Fibroblast of villous mesenchyme (primary cell): ENCODE measurements at regions not wholly inside any gene's neighbourhood (a gene's known extent, or its start where the extent isn't known, plus 50 kb on each side); places are given as distances from the start of the nearest gene placed in this dataset.
A peak's percentile ranks its signal among the peaks of the same experiment; 100 is the strongest.

Experiments used
- DNase-seq: peaks from one replicate; pipeline ENCODE4 v3.0.0-alpha.2; 2010; ENCODE audit warnings: low read depth
- H3K4me3 ChIP-seq: 2 replicates; pipeline ENCODE4 v1.5.1; 2011; ENCODE audit warnings: low read depth, mild to moderate bottlenecking, low read length
- CTCF ChIP-seq: IDR thresholded peaks from 2 replicates; pipeline ENCODE4 v1.5.1; 2012; ENCODE audit warnings: low read depth, mild to moderate bottlenecking, low read length; ENCODE audit not compliant: insufficient read depth

DNA sequence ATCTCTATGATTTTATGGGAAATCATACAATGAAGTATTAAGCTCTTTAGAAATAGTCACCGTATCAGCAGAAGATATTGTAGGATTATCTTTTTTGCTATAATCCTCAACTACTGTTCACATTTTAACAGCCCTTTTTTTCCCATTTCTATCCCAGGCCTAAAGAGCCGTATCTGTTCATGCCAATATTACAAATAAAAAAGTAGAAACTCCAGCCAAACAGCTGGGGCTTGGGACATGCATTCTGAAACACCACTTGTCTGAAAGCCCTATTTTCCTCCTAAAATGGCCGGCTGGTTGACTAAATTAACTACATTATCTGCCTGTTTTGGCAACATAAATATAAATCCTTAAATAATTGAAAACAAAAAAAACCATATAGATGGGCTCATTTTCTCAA is 477.8 kb downstream of the CDH2 start:
- no peak for TF ChIP-seq CTCF

GRCh38 chr18:27696148-27696547 is 480.8 kb downstream of the CDH2 start:
- DNase-seq, result no peak
- TF ChIP-seq CTCF, result no peak
- H3K4me3 ChIP-seq, result no peak overlapping the region

More for the DNA sequence above, 477.8 kb downstream of the CDH2 start:
- H3K4me3 ChIP-seq, result no peak overlapping the region
- DNase-seq, result no peak

GRCh38 chr18:27695503-27695902 is 481.4 kb downstream of the CDH2 start:
- no peak overlapping the region for H3K4me3 ChIP-seq
- no peak for DNase-seq
- TF ChIP-seq CTCF, result no peak

GRCh38 chr18:27695052-27695451 is 481.9 kb downstream of the CDH2 start:
- H3K4me3 ChIP-seq, result no peak overlapping the region
- TF ChIP-seq CTCF, result no peak
- DNase-seq, result no peak

DNA sequence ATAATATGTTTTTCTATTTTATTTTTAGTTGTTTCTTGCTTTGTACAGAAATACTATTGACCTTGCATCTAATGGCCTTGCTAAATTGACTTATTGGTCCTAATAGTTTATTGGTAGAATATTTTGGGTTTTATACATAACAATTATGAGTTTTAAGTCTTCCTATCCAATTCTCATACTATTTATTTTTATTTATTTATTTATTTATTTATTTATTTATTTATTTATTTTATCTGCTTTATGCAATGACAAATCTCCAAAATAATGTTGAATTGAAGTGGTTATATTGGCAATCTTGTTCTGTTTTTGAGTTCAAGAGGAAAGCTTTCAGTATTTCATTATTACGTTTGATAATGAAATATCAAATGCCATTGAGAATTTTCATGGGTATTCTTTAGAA is 488.3 kb downstream of the CDH2 start:
- no peak for DNase-seq
- no peak for TF ChIP-seq CTCF
- H3K4me3 ChIP-seq, result no peak overlapping the region

DNA sequence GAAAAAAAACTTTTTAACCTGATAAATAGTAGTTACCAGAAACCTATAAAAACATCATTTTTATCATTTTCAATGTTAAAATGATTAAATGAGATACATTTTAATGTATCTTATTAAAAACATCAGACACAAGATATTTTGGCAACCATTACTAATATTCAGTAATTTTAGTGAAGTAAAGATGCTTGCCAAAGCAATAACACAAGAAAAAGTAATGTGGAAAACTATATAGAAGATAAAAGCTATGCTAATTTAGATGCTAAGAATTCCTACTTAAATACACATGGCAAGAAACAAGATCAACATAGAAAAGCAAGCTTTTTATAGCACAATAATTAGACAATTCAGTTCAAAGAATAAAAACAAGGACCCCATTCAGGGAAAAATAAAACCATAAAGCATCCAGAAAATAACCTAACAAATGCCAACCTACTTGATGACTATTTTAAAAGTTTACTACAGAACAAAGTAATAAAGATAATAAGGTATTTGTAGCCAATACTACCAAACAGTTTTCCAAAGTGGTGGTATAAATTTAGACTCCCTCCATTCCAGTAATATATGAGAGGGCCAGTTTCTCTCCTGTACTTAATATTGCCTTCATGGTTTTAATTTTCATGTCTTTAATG is 489.5 kb downstream of the CDH2 start:
- no peak for TF ChIP-seq CTCF
- DNase-seq, result no peak
- H3K4me3 ChIP-seq, result no peak overlapping the region

- peak; percentile 80 for TF ChIP-seq CTCF
- peak; percentile 54 for DNase-seq
Observed at GRCh38 chr18:27685807-27686412, 491.0 kb downstream of the CDH2 start.

More at GRCh38 chr18:27685807-27686412, 491.0 kb downstream of the CDH2 start:
- H3K4me3 ChIP-seq, result no peak overlapping the region
